ENCODE measurements at regions not wholly inside any gene's neighbourhood (a gene's known extent, or its start where the extent isn't known, plus 50 kb on each side); places are given as distances from the start of the nearest gene placed in this dataset.
A peak's percentile ranks its signal among the peaks of the same experiment; 100 is the strongest.

DNA sequence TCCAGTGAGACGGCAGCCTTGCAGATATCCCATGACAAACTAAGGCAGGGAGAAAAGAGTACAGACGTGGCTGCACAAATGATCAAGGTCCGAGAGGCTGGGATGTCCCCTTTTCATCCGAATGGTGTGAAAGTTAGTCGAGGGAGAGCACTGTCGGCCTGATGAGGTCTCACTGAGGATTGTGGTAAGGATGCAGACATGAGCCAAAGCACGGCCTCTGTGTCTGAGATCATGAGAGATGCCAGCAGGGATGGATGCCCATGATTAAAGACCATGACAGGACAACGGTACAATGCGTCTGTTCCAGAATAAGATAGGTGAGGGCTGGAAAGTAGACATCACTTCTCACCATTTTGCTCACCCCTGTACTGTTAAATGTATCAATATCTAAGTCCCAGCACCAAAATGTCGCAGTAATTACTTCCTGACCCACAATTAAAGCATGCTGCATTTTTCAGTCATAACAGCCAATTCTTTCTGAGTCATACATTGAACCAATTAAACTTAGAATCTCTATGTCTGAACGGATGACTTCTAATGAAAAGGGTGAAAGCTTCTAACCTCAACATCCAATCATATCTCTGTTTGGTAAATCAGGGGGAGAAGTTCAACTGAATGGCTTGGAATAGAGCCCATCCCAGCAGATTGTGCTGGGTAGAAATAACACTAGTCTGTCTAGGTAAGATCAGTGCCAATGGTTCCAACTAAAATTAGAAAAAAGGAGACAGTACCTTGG, 249.6 kb upstream of the SOX5 start:
- DNase-seq = no peak

DNA sequence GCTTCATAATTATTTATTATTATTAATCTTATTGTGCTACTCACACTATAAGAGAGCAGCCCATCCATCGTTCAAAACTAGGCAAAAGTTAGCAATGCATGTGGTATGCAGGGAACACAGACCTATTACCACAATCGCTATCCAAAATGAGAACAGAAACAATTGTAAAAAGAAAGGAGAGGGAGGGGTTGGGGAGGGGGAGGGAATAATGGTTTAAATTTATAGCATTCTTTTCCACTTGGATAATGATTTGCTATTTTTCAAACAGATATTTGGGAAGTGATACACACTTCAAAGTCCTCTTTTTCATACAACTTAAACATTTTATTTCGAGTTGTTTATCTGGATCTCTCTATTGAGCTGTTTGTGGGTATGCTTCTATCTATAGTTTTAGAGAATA, 248.6 kb upstream of the SOX5 start:
- DNase-seq = no peak

DNA sequence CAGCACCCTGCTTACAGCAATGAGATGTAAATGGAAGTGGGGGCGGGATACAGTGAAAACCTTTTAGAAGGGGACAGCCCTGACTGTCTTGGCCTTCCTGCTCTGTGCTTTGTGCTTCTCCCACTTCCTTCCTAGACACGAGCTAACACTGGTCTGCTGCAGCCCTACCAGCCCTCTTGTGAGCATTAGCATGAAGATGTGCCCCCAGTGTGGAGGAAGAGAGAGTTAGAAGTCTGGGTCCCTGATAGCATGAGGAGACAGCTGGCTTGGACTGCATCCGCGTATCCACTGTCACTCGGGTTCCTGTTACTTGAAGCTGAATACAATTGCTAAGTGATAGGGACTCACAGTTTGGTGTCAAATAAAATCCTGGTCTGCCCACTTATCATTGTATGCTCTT, 248.1 kb upstream of the SOX5 start:
- DNase-seq = no peak

DNA sequence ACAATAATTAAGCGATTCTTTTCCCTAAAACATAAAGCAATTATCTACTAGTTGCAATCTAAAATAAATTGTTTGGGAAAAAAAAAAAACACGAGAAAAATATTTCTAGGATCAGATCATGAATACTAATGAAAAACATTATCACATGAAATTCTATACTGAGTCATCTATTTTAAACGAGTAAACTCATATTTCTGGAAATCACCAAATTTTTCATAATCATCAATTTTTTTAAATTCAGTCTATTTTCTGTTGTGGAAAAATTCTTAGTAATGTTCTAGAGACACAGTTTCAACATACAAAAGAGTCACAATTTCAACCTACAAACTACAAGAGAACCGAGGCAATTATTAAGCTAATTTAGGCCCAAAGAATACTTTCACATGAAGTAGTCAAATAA, 245.6 kb upstream of the SOX5 start:
- no peak for DNase-seq

DNA sequence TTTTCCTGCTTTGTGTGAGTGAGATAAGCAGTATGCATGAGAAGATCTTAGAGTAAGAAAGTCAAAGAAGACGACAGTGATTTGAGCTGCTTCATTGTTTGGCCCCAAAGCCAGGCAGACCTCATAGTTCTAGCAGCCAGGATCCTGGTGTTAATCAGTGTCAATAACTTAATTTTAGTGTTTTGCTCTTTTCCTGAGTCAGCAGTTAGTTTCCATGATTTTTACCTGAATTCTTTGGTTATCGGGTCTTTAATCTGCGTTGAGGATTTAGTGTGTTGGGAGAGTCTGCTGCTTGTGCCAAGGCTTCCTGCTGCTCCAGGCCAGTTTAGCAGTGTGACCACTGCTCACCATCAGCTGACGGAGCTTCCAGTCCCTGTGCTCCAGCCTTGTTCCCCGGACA, 241.6 kb upstream of the SOX5 start:
- no peak for DNase-seq

DNA sequence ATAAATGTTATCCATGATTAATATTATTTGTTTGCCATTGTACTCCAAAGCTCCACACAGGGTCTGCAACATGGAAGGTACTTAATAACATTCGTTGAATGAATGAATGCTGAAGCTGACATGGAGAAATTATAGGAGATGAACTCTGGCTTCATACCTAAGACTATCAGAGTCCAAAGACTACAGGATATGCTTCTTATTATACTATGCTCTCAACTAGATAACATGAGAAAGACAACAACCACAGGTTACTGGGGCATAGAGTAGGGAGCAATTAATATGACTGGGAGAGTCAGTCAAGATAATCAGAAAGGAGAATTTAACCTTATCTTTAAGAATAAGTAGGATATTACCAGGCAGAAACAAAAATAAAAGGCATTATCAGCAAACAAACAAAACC, 236.3 kb upstream of the SOX5 start:
- no peak for DNase-seq

DNA sequence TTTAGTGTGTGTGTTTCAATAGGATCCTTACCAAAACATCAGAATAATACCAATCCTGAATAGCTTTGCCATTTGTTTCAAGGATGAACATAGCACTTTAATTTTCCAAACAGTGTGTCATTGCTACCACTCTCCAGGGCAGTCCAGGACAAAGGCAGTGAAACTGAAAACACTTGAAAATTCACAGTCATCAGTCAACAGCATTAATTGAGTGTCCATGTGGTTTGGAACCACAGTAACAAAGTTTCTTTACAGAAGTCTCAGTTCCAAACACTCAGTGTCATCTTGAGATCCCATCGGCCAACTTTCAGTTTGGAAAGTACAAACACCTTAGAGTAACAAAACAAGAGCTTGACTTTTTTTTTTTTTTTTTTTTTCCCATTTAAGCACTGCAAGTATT, 228.4 kb upstream of the SOX5 start:
- DNase-seq = no peak

DNA sequence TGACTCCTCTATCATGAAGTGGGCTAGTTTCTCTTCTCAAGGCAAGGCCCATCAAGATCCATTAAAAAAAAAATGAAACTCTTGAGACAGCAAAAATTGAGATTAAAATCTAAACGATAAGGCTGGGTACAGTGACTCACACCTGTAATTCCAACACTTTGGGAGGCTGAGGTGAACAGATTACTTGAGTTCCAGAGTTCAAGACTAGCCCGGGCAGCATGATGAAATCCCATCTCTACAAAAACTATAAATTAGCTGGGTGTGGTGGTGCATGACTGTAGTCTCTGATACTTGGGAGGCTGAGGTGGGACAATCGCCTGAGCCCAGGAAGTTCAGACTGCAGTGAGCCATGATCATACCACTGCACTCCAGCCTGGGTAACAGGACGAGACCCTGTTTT, 226.5 kb upstream of the SOX5 start:
- DNase-seq = no peak

DNA sequence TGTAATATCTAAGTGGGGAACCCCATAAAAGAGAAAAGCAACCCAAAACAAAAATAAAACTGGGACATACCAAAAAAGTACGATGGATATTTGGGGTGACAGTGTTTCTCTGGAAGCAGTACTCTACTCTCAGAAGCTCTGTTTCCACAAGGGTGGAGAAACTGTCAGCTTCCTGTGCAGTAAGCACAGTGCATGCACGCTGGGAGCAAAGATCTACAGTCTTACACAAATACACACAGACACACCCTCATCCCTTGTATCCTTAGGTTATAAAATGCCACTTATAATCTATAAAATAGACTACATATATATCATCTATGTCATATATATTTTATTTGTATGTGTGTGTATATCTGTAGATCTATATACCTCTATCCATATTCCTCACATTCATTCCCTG, 225.8 kb upstream of the SOX5 start:
- DNase-seq = no peak

DNA sequence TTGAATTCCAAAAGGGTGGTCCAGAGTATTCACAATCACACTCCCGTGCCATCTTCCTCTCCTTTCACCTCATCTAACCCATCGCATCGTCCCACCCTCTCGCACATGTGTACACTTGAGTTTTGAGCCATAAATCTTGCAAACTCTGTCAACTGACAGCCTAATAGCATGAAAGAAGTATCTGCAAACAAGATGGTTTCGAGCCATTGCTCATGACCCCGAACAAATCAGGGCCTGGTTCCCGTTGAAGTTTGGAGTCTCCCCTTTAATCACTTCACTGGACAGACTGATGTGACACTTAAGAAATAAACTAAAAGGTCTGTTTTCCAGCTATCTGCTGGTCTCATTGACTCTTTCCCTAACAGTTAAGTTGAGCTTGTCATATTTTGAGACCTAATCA, 223.6 kb upstream of the SOX5 start:
- DNase-seq = no peak

DNA sequence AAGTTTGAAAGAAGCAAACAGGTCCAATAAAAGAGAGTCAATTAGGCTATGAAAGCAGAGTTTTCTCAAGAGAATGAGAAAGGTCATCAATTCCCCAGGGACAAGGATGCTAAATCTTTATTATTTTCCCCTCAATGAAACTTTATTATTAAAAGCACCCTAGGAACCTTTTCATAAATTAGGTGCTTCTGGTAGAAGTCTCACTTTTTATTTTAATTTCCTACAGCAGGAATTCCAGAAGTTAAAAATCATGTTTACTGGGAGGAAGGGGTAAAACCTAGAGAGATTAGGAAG, 223.2 kb upstream of the SOX5 start:
- no peak for DNase-seq

DNA sequence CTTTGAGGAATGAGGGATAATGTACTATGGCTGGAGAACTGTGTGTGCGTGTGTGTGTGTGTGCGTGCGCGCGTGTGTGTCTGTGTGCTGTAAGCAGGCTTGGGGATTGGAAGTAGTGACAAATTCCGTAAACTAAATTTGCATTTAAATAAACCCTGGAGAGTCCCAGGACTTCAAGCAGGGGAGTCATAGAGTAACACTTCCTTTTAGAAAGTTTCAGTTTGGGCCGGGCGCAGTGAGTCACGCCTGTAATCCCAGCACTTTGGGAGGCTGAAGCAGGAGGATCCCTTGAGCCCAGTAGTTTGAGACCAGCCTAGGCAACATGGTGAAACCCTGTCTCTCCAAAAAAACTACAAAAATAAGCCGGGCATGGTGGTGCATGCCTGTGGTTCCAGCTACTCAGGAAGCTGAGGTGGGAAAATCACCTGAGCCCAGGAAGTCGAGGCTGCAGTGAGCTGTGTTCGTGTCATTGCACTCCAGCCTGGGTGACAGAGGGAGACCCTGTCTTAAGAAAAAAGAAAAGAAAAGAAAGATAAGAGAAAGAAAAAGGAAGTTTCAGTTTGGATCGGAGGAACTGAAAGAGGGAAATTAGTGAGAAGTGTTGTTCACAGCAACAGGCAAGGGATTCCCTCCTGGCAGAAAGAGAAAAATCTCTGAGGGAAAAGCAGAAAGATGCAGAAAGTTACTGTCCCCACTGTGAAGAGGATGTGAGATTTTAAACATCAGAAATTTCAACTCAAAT, 222.7 kb upstream of the SOX5 start:
- peak; percentile 23 for DNase-seq

DNA sequence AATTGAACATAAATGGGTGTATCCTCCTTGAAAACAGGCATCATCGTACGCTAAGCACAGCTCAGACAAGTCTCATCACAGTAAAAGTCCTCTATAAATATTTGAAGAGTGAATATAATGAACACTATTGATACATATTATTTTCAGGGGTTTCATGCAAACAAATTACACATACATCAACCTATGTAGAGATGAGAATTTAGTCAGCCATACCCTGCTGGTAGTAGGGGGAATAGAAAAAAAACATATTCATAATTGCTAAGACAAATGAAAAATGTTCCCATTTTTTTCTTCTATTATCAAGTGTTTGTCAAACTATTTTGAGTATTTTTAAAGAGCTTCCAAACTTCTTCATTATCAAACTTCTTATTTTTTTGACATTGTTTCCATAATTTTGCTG, 205.6 kb upstream of the SOX5 start:
- DNase-seq = no peak

DNA sequence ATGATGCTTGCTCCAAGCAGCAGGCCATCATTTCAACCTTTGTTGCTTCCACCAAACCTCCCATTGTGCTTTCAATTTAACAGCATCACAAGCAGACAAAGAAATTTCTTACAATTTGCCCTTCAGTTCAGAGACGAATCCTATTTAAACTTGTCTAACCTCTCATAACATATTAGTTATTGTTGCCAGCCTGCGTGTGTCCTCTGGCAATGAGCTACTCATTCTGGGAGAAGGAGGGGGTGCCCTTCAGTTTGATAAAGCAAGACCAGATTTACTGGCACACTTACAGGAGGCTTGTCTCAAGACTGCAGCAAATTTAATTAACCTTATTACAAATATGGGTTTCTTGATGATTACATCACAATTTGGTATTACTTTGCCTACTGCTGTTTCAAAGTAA, 203.6 kb upstream of the SOX5 start:
- DNase-seq = no peak

DNA sequence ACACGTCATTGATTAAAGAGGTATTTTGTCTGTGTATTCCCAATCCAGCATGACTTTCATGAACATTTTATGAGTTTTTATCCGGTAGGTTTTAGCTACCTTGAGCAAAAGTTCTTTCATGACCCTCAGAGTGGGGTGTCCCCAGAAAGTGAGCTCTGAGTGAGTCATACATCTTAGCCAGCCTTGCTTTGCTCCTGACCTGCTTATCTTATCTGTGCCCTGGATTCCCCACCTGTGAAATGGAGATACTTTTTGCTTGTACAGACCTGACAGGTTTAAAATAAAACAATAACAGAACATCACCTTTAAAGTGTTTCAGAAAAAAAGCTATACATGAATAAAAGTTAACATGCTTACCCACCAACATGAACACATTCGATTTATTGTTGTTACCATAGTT, 202.8 kb upstream of the SOX5 start:
- no peak for DNase-seq

DNA sequence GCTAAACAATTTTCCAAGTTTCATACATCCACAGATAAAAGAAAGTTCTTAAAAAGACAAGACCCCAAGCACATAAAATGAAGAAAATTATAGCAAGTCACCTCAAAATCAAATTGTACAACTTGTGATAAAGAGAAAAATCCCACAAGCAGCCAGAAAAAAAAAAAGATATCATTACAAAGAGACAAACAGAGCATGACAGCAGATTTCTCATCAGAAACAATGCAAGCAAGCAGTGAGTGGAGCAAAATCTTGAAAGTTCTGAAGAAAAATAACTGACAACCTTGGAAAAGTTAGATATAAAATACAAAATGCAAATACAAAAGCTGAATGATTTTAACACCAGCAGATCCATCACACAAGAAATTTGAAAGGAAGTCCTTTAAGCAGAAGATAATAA, 194.5 kb upstream of the SOX5 start:
- DNase-seq = no peak

DNA sequence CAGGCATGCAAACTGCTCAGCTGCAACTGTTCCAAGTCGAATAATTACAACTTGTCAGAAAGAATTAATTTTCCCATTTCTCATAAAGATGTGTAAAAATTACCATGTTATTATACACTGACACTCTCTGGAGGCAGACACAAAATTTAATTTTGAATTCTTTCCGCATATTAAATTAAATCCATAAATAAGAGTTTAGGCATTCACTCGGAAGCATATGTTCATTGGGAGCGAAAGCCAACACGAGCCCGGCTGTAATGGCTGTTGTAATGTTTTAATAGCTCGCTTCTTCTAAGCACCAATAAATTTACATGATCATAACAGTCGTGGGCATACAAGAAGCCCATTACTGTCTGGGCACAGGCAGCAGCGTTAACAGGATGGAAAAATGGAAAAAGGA, 189.6 kb upstream of the SOX5 start:
- no peak for DNase-seq

DNA sequence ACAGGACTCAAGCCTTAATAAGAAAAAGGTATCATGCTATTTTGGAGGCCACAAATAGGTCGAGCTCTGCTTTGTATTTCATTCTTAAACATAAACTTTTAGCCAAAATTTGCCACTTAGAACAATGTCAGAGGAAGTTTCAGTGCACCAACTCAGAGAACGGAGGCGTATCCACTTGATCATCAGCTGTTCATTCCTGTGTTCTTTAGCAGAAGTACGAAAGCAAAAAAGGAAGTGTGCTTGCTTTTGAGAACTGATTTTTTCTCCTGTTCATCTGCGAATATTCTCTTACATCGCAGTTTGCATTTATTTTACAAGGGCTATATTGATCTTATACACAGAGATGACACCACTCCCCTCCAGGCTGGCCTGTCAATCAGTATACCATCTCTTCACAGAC, 188.6 kb upstream of the SOX5 start:
- no peak for DNase-seq

DNA sequence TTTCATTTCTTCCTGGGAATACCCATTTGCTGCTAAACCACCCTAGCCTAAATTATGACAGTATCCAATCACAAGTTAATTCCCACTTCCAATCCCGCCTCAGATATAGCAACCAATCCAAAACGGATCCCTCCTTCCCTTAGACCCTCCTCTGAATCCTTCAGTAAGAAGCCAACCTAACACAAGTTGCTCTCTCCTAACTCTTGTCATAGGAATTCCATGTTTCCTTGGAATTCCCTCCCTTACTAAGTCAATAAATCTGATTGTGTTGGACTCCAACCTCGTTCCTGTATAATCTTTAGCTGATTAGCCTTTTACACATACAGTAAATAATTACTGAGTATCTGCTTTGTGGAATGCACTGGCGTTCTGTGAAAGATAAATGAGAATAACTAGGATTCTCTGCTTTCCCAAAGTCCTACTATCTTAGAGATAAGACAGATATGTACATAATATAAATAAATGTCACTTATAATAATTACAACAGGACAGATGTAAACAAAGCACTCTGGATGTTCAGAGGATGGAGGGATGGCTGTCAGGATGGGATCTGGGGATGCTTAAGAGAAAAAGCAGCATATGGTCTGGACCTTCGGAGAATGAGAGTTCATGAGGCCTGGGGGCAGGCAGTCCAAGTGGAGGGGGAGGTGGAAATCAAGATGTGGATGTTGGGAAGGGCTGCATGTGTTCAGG, 185.8 kb upstream of the SOX5 start:
- no peak for DNase-seq

DNA sequence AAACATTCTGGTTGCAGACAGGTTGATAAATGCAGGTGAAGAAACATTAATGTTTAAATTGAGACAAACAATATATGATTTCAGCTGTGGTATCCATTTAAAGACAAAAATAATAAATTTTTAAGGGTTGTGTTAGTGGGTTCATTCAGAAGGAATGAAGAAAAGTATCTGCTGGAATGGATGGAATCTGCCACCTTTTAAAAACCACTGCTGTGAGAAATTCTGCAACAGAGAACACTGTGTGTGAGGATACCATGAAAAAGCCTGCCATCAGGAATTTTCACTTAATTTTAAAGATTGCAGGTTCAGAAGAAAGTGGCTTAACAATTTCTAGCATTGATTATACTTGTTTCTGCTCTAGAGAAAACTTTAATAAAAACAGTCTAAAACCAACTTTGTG, 184.6 kb upstream of the SOX5 start:
- no peak for DNase-seq

DNA sequence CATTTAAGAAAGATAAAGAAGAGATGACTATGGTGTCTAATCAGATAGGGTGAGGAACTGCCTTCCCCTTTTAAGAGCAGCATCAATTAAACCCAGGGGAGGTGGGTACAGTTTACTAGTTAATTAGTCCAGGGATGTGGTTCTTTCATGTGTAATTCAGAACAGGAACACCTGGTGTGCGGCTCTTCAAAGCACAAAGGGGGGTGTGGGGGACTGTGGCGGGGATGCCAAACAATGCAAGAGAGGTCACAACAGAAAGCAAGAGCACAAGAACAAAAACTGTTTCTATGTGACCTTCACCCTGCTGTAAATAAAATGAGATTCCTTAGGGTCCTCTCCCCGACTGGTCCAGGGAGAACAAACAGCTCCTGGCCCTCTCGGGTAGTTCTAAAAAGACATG, 183.9 kb upstream of the SOX5 start:
- no peak for DNase-seq

DNA sequence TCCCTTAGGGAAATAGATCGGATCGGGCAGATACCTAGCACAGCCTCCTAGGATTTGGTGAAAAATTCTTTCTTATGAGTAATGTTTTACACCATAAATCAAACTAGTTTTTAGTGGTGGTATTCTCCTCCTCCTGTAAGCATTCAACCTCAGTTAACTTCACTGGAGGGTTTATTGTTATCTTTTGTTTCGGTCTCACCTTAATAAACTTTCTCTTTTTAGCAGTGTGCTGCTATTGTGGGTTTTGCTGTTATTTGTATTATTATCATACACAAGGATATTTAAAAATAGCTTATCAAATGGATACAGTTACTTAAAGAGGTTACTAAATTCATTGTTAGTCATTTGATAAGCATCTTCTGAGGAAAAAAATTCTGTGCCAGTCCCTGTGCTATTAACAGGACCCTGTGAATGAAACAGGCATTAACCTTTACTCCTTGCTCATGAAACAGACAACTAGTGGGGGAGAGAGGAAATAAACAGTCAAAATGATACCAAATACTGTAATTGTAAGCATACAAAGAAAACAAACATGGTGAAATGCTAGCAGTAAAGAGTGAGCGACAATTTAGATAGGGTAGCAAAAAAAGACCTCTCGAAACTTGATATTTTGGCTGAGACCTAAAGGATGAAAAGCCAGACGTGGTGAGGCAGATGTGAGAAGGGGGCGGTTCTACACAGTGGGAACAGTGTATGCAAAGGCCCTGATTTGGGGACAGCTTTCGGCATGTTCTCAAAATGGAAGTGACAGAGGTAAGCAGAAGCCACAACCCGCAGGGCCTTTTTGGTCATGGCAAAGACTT, 178.7 kb upstream of the SOX5 start:
- no peak for DNase-seq

DNA sequence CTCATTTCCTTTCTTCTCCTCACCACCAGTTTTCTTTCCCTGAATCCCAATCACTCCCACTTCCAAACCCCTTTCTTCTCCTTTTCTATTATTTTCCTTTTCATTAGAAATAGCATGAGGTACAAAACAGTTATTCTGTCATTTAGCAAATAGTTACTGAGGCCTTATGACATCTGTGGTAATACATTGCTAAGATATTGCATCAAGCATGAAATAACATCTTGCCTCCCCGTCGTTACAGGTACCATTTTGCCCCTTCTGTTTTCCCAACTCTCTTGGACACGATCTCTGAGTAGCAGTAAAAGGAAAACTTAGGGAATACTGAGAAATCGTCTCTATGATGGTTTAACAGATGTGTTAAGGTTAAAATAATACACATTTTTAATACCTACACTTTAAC, 175.8 kb upstream of the SOX5 start:
- no peak for DNase-seq

DNA sequence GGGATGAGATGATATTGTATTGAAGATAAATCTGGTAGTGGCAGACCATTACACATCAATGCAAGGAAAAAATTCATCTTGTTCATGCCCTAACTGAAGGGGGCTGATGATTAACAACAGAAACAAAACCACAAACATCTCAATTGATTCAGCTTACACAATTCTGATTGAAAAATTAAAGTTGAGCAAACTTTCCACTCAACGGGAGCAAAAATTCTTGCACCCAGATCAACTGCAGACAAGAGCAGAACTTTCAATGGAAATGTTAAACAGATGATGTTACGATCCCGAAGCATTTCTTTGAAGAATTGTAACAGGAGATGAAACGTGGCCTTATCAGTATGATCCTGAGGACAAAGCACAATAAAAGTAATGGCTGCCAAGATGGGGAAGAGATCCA, 172.4 kb upstream of the SOX5 start:
- DNase-seq = no peak

Data from OCI-M1 (cell line).